NB4 (cell line): ENCODE measurements at regions not wholly inside any gene's neighbourhood (a gene's known extent, or its start where the extent isn't known, plus 50 kb on each side); places are given as distances from the start of the nearest gene placed in this dataset.
"Not testable (repeated sequence)": the region's sequence is repeated elsewhere in the genome, so short reads cannot be mapped to it uniquely, and the experiment has no call there.

Source experiments
- DNase-seq: peaks from one replicate; pipeline ENCODE4 v3.0.0; 2010; ENCODE audit warnings: low read depth
- H3K4me3 ChIP-seq: one replicate; pipeline ENCODE4 v1.5.1; 2011; ENCODE audit warnings: mild to moderate bottlenecking, low read depth, low read length, moderate library complexity
- CTCF ChIP-seq: IDR thresholded peaks from one replicate; pipeline ENCODE4 v1.5.1; 2012; ENCODE audit warnings: low read depth, low read length
- MYC ChIP-seq: IDR thresholded peaks from 2 replicates; pipeline ENCODE4 v1.6.1; 2011; ENCODE audit warnings: low read depth, low read length
- POLR2A ChIP-seq: IDR thresholded peaks from 2 replicates; pipeline ENCODE4 v1.6.1; 2011; ENCODE audit warnings: mild to moderate bottlenecking; ENCODE audit not compliant: insufficient read length; ENCODE audit errors: extremely low read depth
- TF ChIP-seq, protein P1 (sequence below): IDR thresholded peaks from 2 replicates; pipeline ENCODE4 v1.6.1; 2011; ENCODE audit warnings: low read depth, low read length

GRCh38 chr1:187691439-187691838, 862.7 kb downstream of the PLA2G4A start:
- TF ChIP-seq, protein P1, sequence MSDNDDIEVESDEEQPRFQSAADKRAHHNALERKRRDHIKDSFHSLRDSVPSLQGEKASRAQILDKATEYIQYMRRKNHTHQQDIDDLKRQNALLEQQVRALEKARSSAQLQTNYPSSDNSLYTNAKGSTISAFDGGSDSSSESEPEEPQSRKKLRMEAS, result no peak
- TF ChIP-seq MYC (no peak), CTCF (no peak), POLR2A (no peak)
- DNase-seq, result no peak
- H3K4me3 ChIP-seq, result no peak overlapping the region

DNA sequence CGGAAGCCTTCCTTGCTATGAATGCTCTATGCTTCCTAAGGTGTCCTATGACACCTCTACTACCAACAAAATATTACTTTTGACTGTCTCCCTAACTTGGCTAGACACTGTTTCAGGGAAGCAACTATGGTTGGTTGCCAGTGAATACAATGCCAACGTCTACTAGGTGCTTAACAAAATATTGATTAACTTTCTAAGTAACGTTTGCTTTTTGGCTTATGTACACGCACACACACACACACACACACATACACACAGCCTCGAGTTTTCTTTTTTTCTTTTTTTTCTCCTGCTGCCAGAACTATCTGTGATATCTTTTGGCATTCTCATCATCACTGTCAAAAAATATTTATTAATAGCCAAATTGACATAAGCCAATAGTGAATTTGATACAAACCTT, 864.0 kb downstream of the PLA2G4A start:
- no peak for TF ChIP-seq POLR2A
- TF ChIP-seq CTCF, result no peak
- TF ChIP-seq, protein P1, result no peak
- TF ChIP-seq MYC, result no peak
- DNase-seq, result no peak
- H3K4me3 ChIP-seq, result no peak overlapping the region

DNA sequence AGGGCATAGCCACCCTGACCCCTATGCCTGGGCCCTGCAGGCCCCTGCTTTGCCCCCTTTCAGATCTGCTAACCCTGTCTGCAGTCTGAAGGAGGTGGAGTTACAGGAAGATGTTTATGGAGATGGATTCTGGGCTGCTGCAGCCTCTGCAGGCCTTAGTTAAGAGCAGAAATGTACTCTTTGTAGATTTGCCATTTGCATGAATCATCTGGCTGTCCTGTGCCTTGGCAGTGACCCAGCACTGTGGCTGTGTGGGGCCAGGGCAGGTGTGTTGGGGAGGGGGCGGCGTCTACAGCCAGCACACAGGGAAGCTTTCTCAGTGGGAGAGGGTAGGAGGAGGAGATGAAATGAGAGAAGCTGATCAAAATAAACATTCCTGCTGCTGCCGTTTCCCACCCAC, 867.3 kb downstream of the PLA2G4A start:
- H3K4me3 ChIP-seq, result no peak overlapping the region
- no peak for DNase-seq
- TF ChIP-seq POLR2A, result no peak
- TF ChIP-seq MYC, result no peak
- no peak for TF ChIP-seq CTCF
- TF ChIP-seq, protein P1, result no peak

DNA sequence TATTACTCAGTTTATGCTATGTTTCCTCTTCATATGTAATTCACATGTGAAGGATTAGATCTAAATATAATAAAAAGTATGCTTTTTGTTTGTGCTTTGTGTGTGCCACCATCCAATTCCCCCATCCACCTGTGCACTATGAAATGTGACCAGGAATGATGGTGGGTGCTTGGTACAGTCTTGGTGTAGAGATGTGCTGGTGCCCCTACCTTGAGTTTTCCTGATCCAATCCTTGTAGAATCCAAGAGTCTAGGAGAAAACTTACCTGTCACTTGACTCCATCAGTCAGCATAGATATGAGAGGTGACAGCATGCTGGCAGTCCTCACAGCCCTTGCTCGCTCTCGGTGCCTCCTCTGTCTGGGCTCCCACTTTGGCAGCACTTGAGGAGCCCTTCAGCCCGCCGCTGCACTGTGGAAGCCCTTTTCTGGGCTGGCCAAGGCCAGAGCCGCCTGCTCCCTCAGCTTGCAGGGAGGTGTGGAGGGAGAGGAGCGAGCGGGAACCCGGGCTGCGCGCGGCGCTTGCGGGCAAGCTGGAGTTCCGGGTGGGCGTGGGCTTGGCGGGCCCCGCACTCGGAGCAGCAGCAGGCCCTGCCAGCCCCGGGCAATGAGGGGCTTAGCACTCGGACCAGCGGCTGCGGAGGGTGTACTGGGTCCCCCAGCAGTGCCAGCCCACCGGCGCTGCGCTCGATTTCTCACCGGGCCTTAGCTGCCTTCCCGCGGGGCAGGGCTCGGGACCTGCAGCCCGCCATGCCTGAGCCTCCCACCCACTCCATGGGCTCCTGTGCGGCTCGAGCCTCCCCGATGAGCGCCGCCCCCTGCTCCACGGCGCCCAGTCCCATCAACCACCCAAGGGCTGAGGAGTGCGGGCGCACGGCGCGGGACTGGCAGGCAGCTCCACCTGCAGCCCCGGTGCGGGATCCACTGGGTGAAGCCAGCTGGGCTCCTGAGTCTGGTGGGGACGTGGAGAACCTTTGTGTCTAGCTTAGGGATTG, 874.7 kb downstream of the PLA2G4A start:
- DNase-seq, H3K4me3 ChIP-seq: not testable (repeated sequence)

- no peak for DNase-seq
- TF ChIP-seq MYC (no peak), POLR2A (no peak), CTCF (no peak)
- TF ChIP-seq, protein P1, result no peak
Measured at GRCh38 chr1:187714470-187714869, 885.7 kb downstream of the PLA2G4A start.

GRCh38 chr1:187715483-187715882, 886.7 kb downstream of the PLA2G4A start:
- no peak for TF ChIP-seq POLR2A
- TF ChIP-seq CTCF, result no peak
- TF ChIP-seq MYC, result no peak
- TF ChIP-seq, protein P1, result no peak
- no peak overlapping the region for H3K4me3 ChIP-seq
- peak; percentile 46 for DNase-seq

More at GRCh38 chr1:187714470-187714869, 885.7 kb downstream of the PLA2G4A start:
- H3K4me3 ChIP-seq, result no peak overlapping the region
